ENCODE measurements at regions not wholly inside any gene's neighbourhood (a gene's known extent, or its start where the extent isn't known, plus 50 kb on each side); places are given as distances from the start of the nearest gene placed in this dataset.

DNA sequence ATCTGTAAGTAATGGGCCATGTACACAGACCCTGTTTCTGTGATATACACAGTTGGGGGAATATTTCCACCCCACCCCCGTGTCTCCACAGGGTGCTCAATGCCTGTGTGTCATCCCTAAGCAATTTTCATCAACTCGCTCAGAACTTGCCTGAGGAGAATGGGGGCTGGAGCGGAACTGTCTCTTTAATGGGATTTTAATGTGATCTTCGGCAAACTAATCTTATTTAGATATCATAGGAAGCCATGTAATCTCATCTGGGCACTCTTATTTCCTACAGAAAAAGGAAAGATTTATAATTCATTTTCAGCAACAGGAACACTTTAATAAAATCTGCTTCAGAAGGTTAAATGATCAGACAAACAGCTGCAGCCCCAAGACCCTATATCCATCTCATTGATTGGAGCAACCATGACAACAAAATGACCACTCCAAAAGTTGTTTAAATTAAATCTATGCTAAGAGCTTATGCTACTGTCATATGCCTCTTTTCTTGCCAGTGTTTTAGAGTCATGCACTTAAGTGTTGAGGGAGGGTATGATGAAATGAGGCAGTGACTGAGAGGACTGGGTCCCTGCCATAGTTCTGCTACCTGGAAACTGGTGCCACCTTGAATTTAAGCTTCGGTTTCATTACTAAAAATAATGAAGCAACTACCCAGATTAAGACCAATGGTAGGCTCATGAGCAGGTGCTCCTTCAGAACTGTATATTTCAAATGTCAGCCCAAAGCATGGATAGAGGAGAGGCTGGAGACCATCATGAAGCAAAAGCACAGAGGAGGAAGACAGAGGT, 183.1 kb upstream of the DDX18 start:
- TF ChIP-seq, protein P1, sequence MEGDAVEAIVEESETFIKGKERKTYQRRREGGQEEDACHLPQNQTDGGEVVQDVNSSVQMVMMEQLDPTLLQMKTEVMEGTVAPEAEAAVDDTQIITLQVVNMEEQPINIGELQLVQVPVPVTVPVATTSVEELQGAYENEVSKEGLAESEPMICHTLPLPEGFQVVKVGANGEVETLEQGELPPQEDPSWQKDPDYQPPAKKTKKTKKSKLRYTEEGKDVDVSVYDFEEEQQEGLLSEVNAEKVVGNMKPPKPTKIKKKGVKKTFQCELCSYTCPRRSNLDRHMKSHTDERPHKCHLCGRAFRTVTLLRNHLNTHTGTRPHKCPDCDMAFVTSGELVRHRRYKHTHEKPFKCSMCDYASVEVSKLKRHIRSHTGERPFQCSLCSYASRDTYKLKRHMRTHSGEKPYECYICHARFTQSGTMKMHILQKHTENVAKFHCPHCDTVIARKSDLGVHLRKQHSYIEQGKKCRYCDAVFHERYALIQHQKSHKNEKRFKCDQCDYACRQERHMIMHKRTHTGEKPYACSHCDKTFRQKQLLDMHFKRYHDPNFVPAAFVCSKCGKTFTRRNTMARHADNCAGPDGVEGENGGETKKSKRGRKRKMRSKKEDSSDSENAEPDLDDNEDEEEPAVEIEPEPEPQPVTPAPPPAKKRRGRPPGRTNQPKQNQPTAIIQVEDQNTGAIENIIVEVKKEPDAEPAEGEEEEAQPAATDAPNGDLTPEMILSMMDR (conservative IDR thresholded peaks at IDR 0.05; ENCODE audit: low read depth, low read length), result no peak
- no peaks in the 10 kb centered on the region for H3K79me2 ChIP-seq (ENCODE audit: insufficient read depth, low read depth)
- H3K27ac ChIP-seq, result no peak overlapping the region
- no peaks in the 10 kb centered on the region for H3K27me3 ChIP-seq (ENCODE audit: insufficient read depth, low read depth)
- H3K36me3 ChIP-seq (ENCODE audit: insufficient read depth), result no peaks in the 10 kb centered on the region
- H3K4me3 ChIP-seq (IDR thresholded peaks at IDR 0.05; ENCODE audit: insufficient read depth, low read depth, low read length), result no peak overlapping the region
- no peak overlapping the region for H3K4me2 ChIP-seq
- no peak overlapping the region for H2AFZ ChIP-seq (ENCODE audit: low read depth)
- no peak overlapping the region for H3K9ac ChIP-seq
- no peaks in the 10 kb centered on the region for H4K20me1 ChIP-seq (ENCODE audit: insufficient read depth)
- no peaks in the 10 kb centered on the region for H3K4me1 ChIP-seq (ENCODE audit: low read depth, poor library complexity, severe bottlenecking)

DNA sequence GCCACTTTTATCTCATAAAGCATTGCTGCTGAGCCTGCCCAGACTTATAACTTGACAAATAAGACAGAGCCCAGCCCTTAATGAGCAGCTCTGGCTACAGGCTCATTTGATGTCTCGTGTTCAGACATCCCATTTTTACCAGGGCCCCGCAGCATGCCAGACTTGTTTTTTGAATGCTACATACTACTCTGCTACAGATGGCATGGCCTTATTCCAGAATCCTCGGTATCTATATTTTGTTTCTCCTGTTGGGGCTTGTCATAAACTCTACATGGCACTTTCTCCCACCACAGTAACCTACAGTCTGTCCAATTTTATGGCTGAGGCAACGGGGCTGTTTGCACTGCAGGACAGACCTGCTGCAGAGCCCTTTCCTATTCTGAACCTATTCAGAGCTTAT, 179.0 kb upstream of the DDX18 start:
- no peaks in the 10 kb centered on the region for H3K36me3 ChIP-seq (ENCODE audit: insufficient read depth)
- H3K4me3 ChIP-seq (IDR thresholded peaks at IDR 0.05; ENCODE audit: insufficient read depth, low read depth, low read length), result no peak overlapping the region
- H3K79me2 ChIP-seq (ENCODE audit: insufficient read depth, low read depth), result no peaks in the 10 kb centered on the region
- no peak overlapping the region for H3K4me2 ChIP-seq
- TF ChIP-seq, protein P1 (conservative IDR thresholded peaks at IDR 0.05; ENCODE audit: low read depth, low read length), result no peak
- no peak overlapping the region for H2AFZ ChIP-seq (ENCODE audit: low read depth)
- no peak overlapping the region for H3K9ac ChIP-seq
- H3K27ac ChIP-seq, result no peak overlapping the region
- no peaks in the 10 kb centered on the region for H3K27me3 ChIP-seq (ENCODE audit: insufficient read depth, low read depth)
- H4K20me1 ChIP-seq (ENCODE audit: insufficient read depth), result no peaks in the 10 kb centered on the region
- no peaks in the 10 kb centered on the region for H3K4me1 ChIP-seq (ENCODE audit: low read depth, poor library complexity, severe bottlenecking)

DNA sequence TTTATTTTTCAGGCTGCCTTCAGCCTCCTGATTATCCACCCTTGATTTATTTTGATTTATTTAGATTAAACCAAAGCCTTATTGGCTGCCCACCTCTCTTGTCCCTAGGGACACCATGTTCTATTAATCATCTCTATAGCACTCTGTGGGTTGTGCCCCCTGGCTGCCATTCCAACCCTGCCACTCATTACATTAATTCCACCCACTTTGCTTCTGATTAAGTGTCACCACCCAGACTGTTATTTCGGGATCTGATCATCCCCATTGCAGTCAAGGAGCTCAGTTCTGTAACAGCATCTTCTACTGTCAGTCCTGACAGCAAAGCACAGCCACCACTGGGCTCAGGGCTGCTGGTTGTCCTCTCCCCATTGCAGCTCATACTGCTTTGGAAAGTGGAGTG, 175.1 kb upstream of the DDX18 start:
- H2AFZ ChIP-seq (ENCODE audit: low read depth), result no peak overlapping the region
- H3K27ac ChIP-seq, result no peak overlapping the region
- no peaks in the 10 kb centered on the region for H3K36me3 ChIP-seq (ENCODE audit: insufficient read depth)
- H4K20me1 ChIP-seq (ENCODE audit: insufficient read depth), result no peaks in the 10 kb centered on the region
- H3K4me2 ChIP-seq, result no peak overlapping the region
- no peaks in the 10 kb centered on the region for H3K27me3 ChIP-seq (ENCODE audit: insufficient read depth, low read depth)
- no peak overlapping the region for H3K4me3 ChIP-seq (IDR thresholded peaks at IDR 0.05; ENCODE audit: insufficient read depth, low read depth, low read length)
- H3K4me1 ChIP-seq (ENCODE audit: low read depth, poor library complexity, severe bottlenecking), result no peaks in the 10 kb centered on the region
- TF ChIP-seq, protein P1 (conservative IDR thresholded peaks at IDR 0.05; ENCODE audit: low read depth, low read length), result no peak
- H3K9ac ChIP-seq, result no peak overlapping the region
- no peaks in the 10 kb centered on the region for H3K79me2 ChIP-seq (ENCODE audit: insufficient read depth, low read depth)

DNA sequence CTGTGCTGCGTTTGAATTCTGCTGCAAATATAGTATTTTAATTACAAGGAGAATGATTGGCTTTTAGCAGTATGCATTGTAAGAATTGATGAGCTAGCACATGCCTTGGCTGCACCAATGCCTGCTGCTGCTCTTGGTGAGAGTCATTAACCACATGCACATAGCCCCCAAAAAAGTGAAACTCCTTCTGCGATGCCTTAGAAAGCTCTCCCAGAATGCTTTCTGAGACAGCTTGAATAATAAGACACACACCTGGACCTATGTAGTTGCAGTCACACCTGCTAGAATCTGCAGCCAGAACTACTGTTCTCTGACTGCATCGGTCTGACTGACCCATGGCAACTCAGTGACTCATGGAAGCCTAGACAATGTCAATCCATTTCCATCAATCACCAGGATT, 170.1 kb upstream of the DDX18 start:
- H3K27ac ChIP-seq, result no peak overlapping the region
- H3K27me3 ChIP-seq (ENCODE audit: insufficient read depth, low read depth), result no peaks in the 10 kb centered on the region
- TF ChIP-seq, protein P1 (conservative IDR thresholded peaks at IDR 0.05; ENCODE audit: low read depth, low read length), result no peak
- H3K9ac ChIP-seq, result no peak overlapping the region
- no peaks in the 10 kb centered on the region for H4K20me1 ChIP-seq (ENCODE audit: insufficient read depth)
- H3K4me1 ChIP-seq (ENCODE audit: low read depth, poor library complexity, severe bottlenecking), result no peaks in the 10 kb centered on the region
- H2AFZ ChIP-seq (ENCODE audit: low read depth), result no peak overlapping the region
- H3K36me3 ChIP-seq (ENCODE audit: insufficient read depth), result no peaks in the 10 kb centered on the region
- no peaks in the 10 kb centered on the region for H3K79me2 ChIP-seq (ENCODE audit: insufficient read depth, low read depth)
- H3K4me2 ChIP-seq, result no peak overlapping the region
- no peak overlapping the region for H3K4me3 ChIP-seq (IDR thresholded peaks at IDR 0.05; ENCODE audit: insufficient read depth, low read depth, low read length)
